ENCODE measurements at regions not wholly inside any gene's neighbourhood (a gene's known extent, or its start where the extent isn't known, plus 50 kb on each side); places are given as distances from the start of the nearest gene placed in this dataset.

DNA sequence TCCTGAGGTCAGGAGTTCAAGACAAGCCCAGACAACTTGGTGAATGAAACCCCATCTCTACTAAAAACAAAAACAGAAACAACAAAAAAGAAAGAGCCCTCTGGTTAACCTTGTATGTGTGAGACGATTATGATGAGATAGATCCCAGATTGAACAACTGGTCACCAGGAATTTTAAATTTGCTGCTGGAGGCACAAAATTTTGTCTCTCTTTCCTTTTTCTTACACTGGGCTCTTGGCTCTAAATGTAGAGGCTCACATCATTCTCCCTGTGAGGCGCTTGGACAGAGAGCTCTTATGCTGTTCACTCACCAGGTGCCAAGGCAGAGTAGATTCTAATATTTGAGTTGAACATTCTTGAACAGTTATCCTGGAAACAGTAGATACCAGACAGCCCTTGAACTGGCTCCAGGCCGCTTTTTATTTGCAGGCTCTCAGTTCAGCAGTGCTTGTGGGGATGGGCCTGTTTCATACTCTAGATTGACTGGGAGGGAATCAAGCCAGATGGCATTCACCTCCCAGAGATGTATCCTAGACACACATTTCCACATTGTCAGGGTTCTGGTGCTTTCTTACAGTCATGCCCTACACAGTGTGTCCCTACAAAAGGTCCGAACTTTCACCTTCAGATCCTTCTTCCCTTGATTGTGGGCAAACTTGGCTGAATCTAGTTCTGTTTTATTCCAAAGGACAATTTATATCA, 1159.6 kb downstream of the RPIA start:
- TF ChIP-seq POLR2A (IDR thresholded peaks at IDR 0.05; ENCODE audit: low read length) (no peak), GATA1 (IDR thresholded peaks at IDR 0.05; ENCODE audit: low read depth, low read length) (no peak)
